ENCODE measurements at regions not wholly inside any gene's neighbourhood (a gene's known extent, or its start where the extent isn't known, plus 50 kb on each side); places are given as distances from the start of the nearest gene placed in this dataset.

GRCh38 chr3:13167829-13168228 is 94.6 kb upstream of the IQSEC1 start:
- no peak for DNase-seq

GRCh38 chr3:13167064-13167743 is 94.0 kb upstream of the IQSEC1 start:
- no peak for DNase-seq

GRCh38 chr3:13166243-13167063 is 93.2 kb upstream of the IQSEC1 start:
- DNase-seq = no peak

- DNase-seq = no peak
Observed at GRCh38 chr3:13165576-13165975, 92.3 kb upstream of the IQSEC1 start.

GRCh38 chr3:13164893-13165492 is 91.8 kb upstream of the IQSEC1 start:
- no peak for DNase-seq

GRCh38 chr3:13163848-13164382 is 90.7 kb upstream of the IQSEC1 start:
- DNase-seq = no peak

GRCh38 chr3:13162549-13163320 is 89.5 kb upstream of the IQSEC1 start:
- DNase-seq = no peak

- no peak for DNase-seq
Observed at GRCh38 chr3:13161771-13162535, 88.7 kb upstream of the IQSEC1 start.

GRCh38 chr3:13161021-13161759 is 88.0 kb upstream of the IQSEC1 start:
- no peak for DNase-seq

GRCh38 chr3:13160619-13161018 is 87.4 kb upstream of the IQSEC1 start:
- no peak for DNase-seq

GRCh38 chr3:13159890-13160289 is 86.7 kb upstream of the IQSEC1 start:
- DNase-seq = no peak

- DNase-seq = no peak
Observed at GRCh38 chr3:13158871-13159270, 85.6 kb upstream of the IQSEC1 start.

GRCh38 chr3:13158408-13158807 is 85.2 kb upstream of the IQSEC1 start:
- DNase-seq = no peak

GRCh38 chr3:13157986-13158385 is 84.8 kb upstream of the IQSEC1 start:
- no peak for DNase-seq

- DNase-seq = no peak
Observed at GRCh38 chr3:13152826-13153710, 79.8 kb upstream of the IQSEC1 start.

GRCh38 chr3:13150624-13151023 is 77.4 kb upstream of the IQSEC1 start:
- no peak for DNase-seq

- DNase-seq = no peak
Observed at GRCh38 chr3:13149330-13150108, 76.3 kb upstream of the IQSEC1 start.

GRCh38 chr3:13148561-13149329 is 75.5 kb upstream of the IQSEC1 start:
- no peak for DNase-seq

- no peak for DNase-seq
Observed at GRCh38 chr3:13148126-13148525, 74.9 kb upstream of the IQSEC1 start.

All from activated T-cell treated with anti-CD3 and anti-CD28 coated beads, Interleukin-2, amount 50 U/mL, for 1 hour (primary cell).